K562 (cell line): ENCODE measurements at regions not wholly inside any gene's neighbourhood (a gene's known extent, or its start where the extent isn't known, plus 50 kb on each side); places are given as distances from the start of the nearest gene placed in this dataset.

ENCODE experiments used
- ATAC-seq: fragments of 200-7000 bp; cut with Tn5 transposase; 3 replicates; pipeline ENCODE4 v1.9.1; 2020; ENCODE audit warnings: moderate library complexity
- BruUV-seq: library from RNA; stranded (reverse); fragments of 400-500 nt; replicated peaks from 2 replicates; lab custom pipeline; 2021; lab: Mats Ljungman, UMichigan
- CTCF ChIA-PET: fragments of 300-600 bp; formaldehyde crosslinking; extraction: SDS; loops from one replicate; lab custom pipeline; 2021; ENCODE audit warnings: low intra/inter-chr PET ratio; lab: Yijun Ruan, JAX
- POLR2A ChIA-PET: fragments of 300-600, 350-650 bp; sonication (Branson Sonifier 250); formaldehyde crosslinking; extraction: SDS; loops from one replicate; lab custom pipeline; 2021; ENCODE audit warnings: antibody characterized with exemption, inconsistent platforms; lab: Yijun Ruan, JAX
- DNase-seq, 4 experiments: peaks; one replicate each; pipeline versions ENCODE4 v3.0.0 to v3.0.0-alpha.2; 2011 to 2018; ENCODE audit warnings: low spot score in 3 of 4, mixed read lengths in 3 of 4; ENCODE audit errors: extremely low read depth in 1 of 4
- FAIRE-seq: peaks from 2 replicates; lab custom pipeline; 2011; peaks lifted over from hg19 to GRCh38; lab: Jason Lieb, UNC
- H2AFZ ChIP-seq: 2 replicates; pipeline ENCODE4 v1.6.0; 2011; ENCODE audit warnings: low read depth, low read length, control low read depth, inconsistent platforms
- H3K27ac ChIP-seq: fragments of 200-600 bp; 3 replicates; pipeline ENCODE4 v1.8.0; 2011; ENCODE audit warnings: low read depth, mild to moderate bottlenecking, control low read depth, inconsistent platforms, low read length, moderate library complexity, mixed read lengths; ENCODE audit errors: extremely low read depth
- H3K27me3 ChIP-seq, 2 experiments: fragments of 300-600 bp in 1 of 2; 2 replicates in 1 of 2; 3 replicates in 1 of 2; pipeline versions ENCODE4 v1.6.0 to v1.8.0; 2011; ENCODE audit warnings: inconsistent platforms in 2 of 2, low read length in 2 of 2, mild to moderate bottlenecking in 1 of 2, mixed read lengths in 1 of 2, moderate library complexity in 1 of 2; ENCODE audit not compliant: control insufficient read depth in 2 of 2, insufficient read depth in 2 of 2
- H3K36me3 ChIP-seq: fragments of 300-600 bp; 3 replicates; pipeline ENCODE4 v1.8.0; 2011; ENCODE audit warnings: mild to moderate bottlenecking, low read length, inconsistent platforms; ENCODE audit not compliant: control insufficient read depth, insufficient read depth
- H3K4me1 ChIP-seq, 2 experiments: fragments of 200-600 bp in 1 of 2; replicated peaks in 1 of 2; 2 replicates in 1 of 2; 3 replicates in 1 of 2; pipeline versions ENCODE4 v1.5.1 to v1.8.0; 2011; ENCODE audit warnings: inconsistent platforms in 2 of 2, low read length in 2 of 2, mild to moderate bottlenecking in 1 of 2, mixed read lengths in 1 of 2, moderate library complexity in 1 of 2; ENCODE audit not compliant: control insufficient read depth in 2 of 2, insufficient read depth in 2 of 2
- H3K4me2 ChIP-seq: 2 replicates; pipeline ENCODE4 v1.6.1; 2011; ENCODE audit warnings: low read length, control low read depth, inconsistent platforms, mixed read lengths; ENCODE audit not compliant: insufficient read depth
- H3K4me3 ChIP-seq: fragments of 200-600 bp; sonication (generic), shearing (Covaris generic); 2 replicates; pipeline ENCODE4 v1.5.1; 2016; ENCODE audit warnings: control low read depth, inconsistent platforms
- H3K79me2 ChIP-seq: fragments of 200-600 bp; 3 replicates; pipeline ENCODE4 v1.8.0; 2011; ENCODE audit warnings: low read length, inconsistent platforms; ENCODE audit not compliant: control insufficient read depth, insufficient read depth
- H3K9ac ChIP-seq, 2 experiments: 2 replicates each; pipeline versions ENCODE4 v1.6.0 to v1.6.1; 2011; ENCODE audit warnings: low read depth in 2 of 2, low read length in 2 of 2, control low read depth in 1 of 2, inconsistent platforms in 1 of 2, mild to moderate bottlenecking in 1 of 2, mixed read lengths in 1 of 2; ENCODE audit not compliant: insufficient read depth in 1 of 2
- H3K9me1 ChIP-seq: one replicate; pipeline ENCODE4 v1.6.0; 2011; ENCODE audit warnings: inconsistent platforms, mild to moderate bottlenecking, low read length, moderate library complexity; ENCODE audit not compliant: control insufficient read depth, insufficient read depth
- H3K9me3 ChIP-seq: replicated peaks from 2 replicates; pipeline ENCODE4 v1.5.1; 2011; ENCODE audit warnings: low read depth, low read length, inconsistent platforms; ENCODE audit not compliant: control insufficient read depth, insufficient read depth
- H4K20me1 ChIP-seq: replicated peaks from 2 replicates; pipeline ENCODE4 v1.6.1; 2011; ENCODE audit warnings: low read length, inconsistent platforms, mixed read lengths; ENCODE audit not compliant: control insufficient read depth, insufficient read depth
- DACH1 ChIP-seq: fragments of 450-650 bp; IDR thresholded peaks from 2 replicates; pipeline ENCODE4 v1.6.1; 2018; ENCODE audit not compliant: partially characterized antibody
- HDAC6 ChIP-seq: IDR thresholded peaks from 2 replicates; pipeline ENCODE4 v1.6.1; 2012; ENCODE audit warnings: low read depth, mild to moderate bottlenecking, control low read depth, inconsistent platforms, low read length, moderate library complexity
- HMG20A ChIP-seq: fragments of 450-650 bp; formaldehyde crosslinking; conservative IDR thresholded peaks from 2 replicates; pipeline ENCODE4 v1.4.0; 2020; ENCODE audit warnings: mild to moderate bottlenecking, mixed read lengths
- POLR2B ChIP-seq: fragments of 450-650 bp; IDR thresholded peaks from 2 replicates; pipeline ENCODE4 v1.6.1; 2018; ENCODE audit warnings: low read depth; ENCODE audit not compliant: partially characterized antibody
- ZC3H4 ChIP-seq: sonication (generic); formaldehyde crosslinking; IDR thresholded peaks from 2 replicates; pipeline ENCODE4 v1.9.0; 2021; ENCODE audit warnings: missing genetic modification reagents, borderline replicate concordance
- ZNF444 ChIP-seq: fragments of 250-450 bp; sonication (Bioruptor Pico); IDR thresholded peaks from 2 replicates; pipeline ENCODE4 v1.4.0; 2020; ENCODE audit warnings: mild to moderate bottlenecking, moderate library complexity
- ZNF77 ChIP-seq: fragments of 250-450 bp; sonication (Bioruptor Pico); IDR thresholded peaks from 2 replicates; pipeline ENCODE4 v1.5.0; 2020
- WGBS: fragments of 100-300 bp; shearing (Covaris generic); methylation state at CpG from one replicate; pipeline ENCODE4 v1.1.6; 2016; ENCODE audit warnings: low coverage, mixed read lengths; ENCODE audit not compliant: insufficient coverage; ENCODE audit errors: missing lambda C conversion rate; 5-methylcytosine and 5-hydroxymethylcytosine counted together
- in situ Hi-C: fragments of 300-500 bp; cut with MboI; formaldehyde crosslinking; loops from 4 replicates; pipeline ENCODE4 v1.15.0; 2018; ENCODE audit warnings: inconsistent platforms, mixed read lengths
- intact Hi-C: fragments of 100-400 bp; cut with micrococcal nuclease; formaldehyde crosslinking; loops from 2 replicates; pipeline ENCODE4 v1.14.2; 2022

DNA sequence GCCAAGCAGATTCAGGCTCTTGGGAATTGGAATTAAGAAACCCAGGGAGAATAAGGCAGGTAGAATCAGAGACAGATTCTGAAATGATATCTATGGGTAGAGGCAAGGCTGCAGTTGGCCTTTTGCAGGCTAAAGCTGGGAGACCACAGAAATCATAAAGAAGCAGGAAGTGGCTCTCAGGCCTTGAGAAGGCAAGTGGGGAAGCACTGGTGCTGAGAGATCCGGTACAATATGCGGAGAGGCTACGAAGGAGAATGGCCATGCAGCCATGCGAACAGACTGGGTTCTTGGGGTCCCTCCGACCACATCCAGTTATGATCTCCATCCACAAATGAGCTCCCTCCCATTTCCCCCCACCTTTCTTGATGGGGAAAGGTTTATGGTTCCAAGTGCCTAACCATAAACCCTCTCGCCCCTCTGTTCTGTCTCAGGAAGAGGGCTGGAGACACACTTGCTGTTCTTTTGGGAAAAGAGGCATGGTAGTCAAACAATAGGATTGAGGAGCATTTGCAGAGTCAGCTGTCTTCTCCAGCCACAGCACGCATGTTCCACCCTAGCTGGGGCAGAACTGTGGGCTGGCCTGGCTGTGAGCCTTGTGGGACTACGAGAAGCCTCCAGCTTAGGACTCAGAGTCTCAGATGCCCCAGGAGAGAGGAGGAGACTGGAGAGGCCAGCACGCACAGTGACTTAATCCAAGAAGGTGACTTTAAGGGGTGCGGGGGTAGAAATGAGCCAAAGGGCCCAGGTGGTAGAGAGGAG lies 99.6 kb downstream of the RPLP1 start:
- DNase-seq = no peak
- no peaks in the 10 kb centered on the region for H3K79me2 ChIP-seq
- no peaks in the 10 kb centered on the region for H3K9me1 ChIP-seq
- no peaks in the 10 kb centered on the region for H3K4me1 ChIP-seq
- no peak overlapping the region for H3K4me3 ChIP-seq
- no peaks in the 10 kb centered on the region; the same call in 1 of the 2 replicates for H4K20me1 ChIP-seq
- no peak for FAIRE-seq
- H3K27ac ChIP-seq = no peak overlapping the region
- WGBS = 1% methylated on average over 10 of the region's 10 CpGs
- TF ChIP-seq POLR2B (no peak), HMG20A (CRISPR knock-in tag) (no peak), ZC3H4 (CRISPR knock-in tag) (no peak), HDAC6 (no peak), ZNF444 (CRISPR knock-in tag) (no peak)
- H3K36me3 ChIP-seq = no peaks in the 10 kb centered on the region
- CTCF ChIA-PET = no interaction called here
- H3K4me2 ChIP-seq = no peak overlapping the region
- POLR2A ChIA-PET = interaction anchor here (0.7 kb wide), 1 partner anchor 79 kb away, joined by 3 read pairs; no protein-coding TSS in a partner anchor
- intact Hi-C loops (no loop called here), in situ Hi-C loops (no loop called here)
- no peak overlapping the region for H2AFZ ChIP-seq
- H3K9ac ChIP-seq = no peak overlapping the region
- no TSS peak for BruUV-seq
- peaks cover under 1 to 4% of the 10 kb centered on the region in 2 experiments; a peak in 2 of 5 replicates for H3K27me3 ChIP-seq
- no peak for ATAC-seq
- H3K9me3 ChIP-seq = no peaks in the 10 kb centered on the region

DNA sequence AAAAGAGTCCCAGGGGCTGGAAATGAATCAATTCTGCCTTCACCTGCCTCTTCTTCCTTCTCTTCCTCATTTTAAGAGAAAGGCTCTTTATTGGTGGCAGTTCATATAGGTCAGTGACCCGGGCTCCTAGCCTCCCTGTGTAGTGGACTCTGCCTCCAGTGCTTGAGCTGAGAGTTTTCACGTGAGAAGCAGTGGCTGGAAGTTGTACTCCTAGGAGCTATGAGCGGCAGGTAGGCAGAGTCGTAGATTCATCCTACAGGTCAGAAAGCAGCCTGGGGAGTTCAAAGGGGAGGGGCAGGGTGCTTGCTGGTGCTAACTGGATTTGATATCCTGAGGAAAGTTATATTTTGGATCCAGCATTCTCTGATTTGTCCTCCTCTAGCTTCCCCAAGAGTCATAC lies 101.1 kb downstream of the RPLP1 start:
- Histone ChIP-seq H3K4me1 (no peaks in the 10 kb centered on the region), H4K20me1 (no peaks in the 10 kb centered on the region; the same call in 1 of the 2 replicates), H3K4me2 (no peak overlapping the region), H3K9me3 (no peaks in the 10 kb centered on the region), H3K79me2 (no peaks in the 10 kb centered on the region), H3K4me3 (no peak overlapping the region), H3K36me3 (no peaks in the 10 kb centered on the region), H2AFZ (no peak overlapping the region), H3K27ac (no peak overlapping the region), H3K9ac (no peak overlapping the region), H3K27me3 (peaks cover 5 to 12% of the 10 kb centered on the region in 2 experiments; a peak in 3 of 5 replicates), H3K9me1 (no peaks in the 10 kb centered on the region)
- in situ Hi-C loops = no loop called here
- 0% methylated on average over 4 of the region's 4 CpGs for WGBS
- ATAC-seq (no peak), DNase-seq (no peak), FAIRE-seq (no peak)
- TF ChIP-seq DACH1 = no peak
- no peak for TF ChIP-seq ZNF77 (CRISPR knock-in tag)
- CTCF ChIA-PET = no interaction called here
- BruUV-seq = no TSS peak
- intact Hi-C loops = no loop called here
- POLR2A ChIA-PET = no interaction called here
